ENCODE measurements at regions not wholly inside any gene's neighbourhood (a gene's known extent, or its start where the extent isn't known, plus 50 kb on each side); places are given as distances from the start of the nearest gene placed in this dataset.

DNA sequence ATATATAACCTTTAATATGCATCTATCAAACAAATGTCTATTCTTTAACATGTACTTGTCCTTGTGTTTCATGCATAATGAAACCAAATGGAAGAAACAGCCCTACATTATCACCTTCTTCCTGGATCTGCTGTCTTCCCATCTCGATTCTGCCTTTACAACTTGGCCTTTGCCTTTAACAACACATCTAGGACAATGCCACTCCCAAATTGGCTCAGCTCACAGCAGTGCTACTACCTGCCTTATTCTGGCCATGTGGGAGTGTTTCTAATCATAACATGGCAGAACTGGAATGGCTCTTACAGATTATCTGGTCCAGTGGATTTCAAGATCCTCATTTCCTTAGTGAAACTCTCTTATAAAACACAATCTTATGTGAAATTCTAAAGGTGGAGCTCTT, 176.5 kb downstream of the CARTPT start:
- no peak for TF ChIP-seq POLR2A (IDR thresholded peaks at IDR 0.05; ENCODE audit: low read depth)
- TF ChIP-seq, protein P1, sequence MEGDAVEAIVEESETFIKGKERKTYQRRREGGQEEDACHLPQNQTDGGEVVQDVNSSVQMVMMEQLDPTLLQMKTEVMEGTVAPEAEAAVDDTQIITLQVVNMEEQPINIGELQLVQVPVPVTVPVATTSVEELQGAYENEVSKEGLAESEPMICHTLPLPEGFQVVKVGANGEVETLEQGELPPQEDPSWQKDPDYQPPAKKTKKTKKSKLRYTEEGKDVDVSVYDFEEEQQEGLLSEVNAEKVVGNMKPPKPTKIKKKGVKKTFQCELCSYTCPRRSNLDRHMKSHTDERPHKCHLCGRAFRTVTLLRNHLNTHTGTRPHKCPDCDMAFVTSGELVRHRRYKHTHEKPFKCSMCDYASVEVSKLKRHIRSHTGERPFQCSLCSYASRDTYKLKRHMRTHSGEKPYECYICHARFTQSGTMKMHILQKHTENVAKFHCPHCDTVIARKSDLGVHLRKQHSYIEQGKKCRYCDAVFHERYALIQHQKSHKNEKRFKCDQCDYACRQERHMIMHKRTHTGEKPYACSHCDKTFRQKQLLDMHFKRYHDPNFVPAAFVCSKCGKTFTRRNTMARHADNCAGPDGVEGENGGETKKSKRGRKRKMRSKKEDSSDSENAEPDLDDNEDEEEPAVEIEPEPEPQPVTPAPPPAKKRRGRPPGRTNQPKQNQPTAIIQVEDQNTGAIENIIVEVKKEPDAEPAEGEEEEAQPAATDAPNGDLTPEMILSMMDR (IDR thresholded peaks at IDR 0.05) = no peak

Measured in esophagus muscularis mucosa (tissue), 3 donors.